Calu3 (cell line): ENCODE measurements at regions not wholly inside any gene's neighbourhood (a gene's known extent, or its start where the extent isn't known, plus 50 kb on each side); places are given as distances from the start of the nearest gene placed in this dataset.

Experiments
- BruUV-seq: library from RNA; stranded (reverse); fragments of 400-500 nt; replicated peaks from 2 replicates; lab custom pipeline; 2021; lab: Mats Ljungman, UMichigan
- CTCF ChIA-PET: fragments of 300-600 bp; sonication (Branson Sonifier 250); formaldehyde crosslinking; loops from one replicate; lab custom pipeline; 2022; ENCODE audit warnings: antibody characterized with exemption; lab: Charles Lee
- DNase-seq: peaks from one replicate; pipeline ENCODE4 v3.0.0; 2022
- H3K27ac Mint-ChIP-seq: one replicate; pipeline ENCODE4 v1.8.0; 2022; ENCODE audit warnings: mixed read lengths; ENCODE audit not compliant: unreplicated experiment
- H3K27me3 Mint-ChIP-seq: one replicate; pipeline ENCODE4 v1.8.0; 2022; ENCODE audit warnings: mixed read lengths; ENCODE audit not compliant: unreplicated experiment
- H3K36me3 Mint-ChIP-seq: one replicate; pipeline ENCODE4 v1.8.0; 2022; ENCODE audit warnings: mild to moderate bottlenecking, moderate library complexity, mixed read lengths; ENCODE audit not compliant: insufficient read depth, unreplicated experiment
- H3K4me1 Mint-ChIP-seq: one replicate; pipeline ENCODE4 v1.8.0; 2022; ENCODE audit warnings: mild to moderate bottlenecking, low read depth, mixed read lengths; ENCODE audit not compliant: unreplicated experiment
- H3K4me3 Mint-ChIP-seq: one replicate; pipeline ENCODE4 v1.8.0; 2022; ENCODE audit warnings: mild to moderate bottlenecking, low read depth, moderate library complexity, mixed read lengths; ENCODE audit not compliant: unreplicated experiment
- H3K9me3 Mint-ChIP-seq: one replicate; pipeline ENCODE4 v1.8.0; 2022; ENCODE audit warnings: low read depth, mixed read lengths; ENCODE audit not compliant: unreplicated experiment
- CTCF ChIP-seq: fragments of 200-600 bp; IDR thresholded peaks from one replicate; pipeline ENCODE4 v1.8.0; 2022; ENCODE audit warnings: antibody characterized with exemption; ENCODE audit not compliant: unreplicated experiment
- intact Hi-C: fragments of 100-400 bp; cut with micrococcal nuclease; formaldehyde crosslinking; loops from one replicate; pipeline ENCODE4 v1.10.0; 2022; ENCODE audit not compliant: unreplicated experiment

- no peaks in the 10 kb centered on the region for H3K36me3 Mint-ChIP-seq
Observed at GRCh38 chr10:36608866-36609265, 516.5 kb upstream of the ANKRD30A start.

GRCh38 chr10:36608251-36608650, 517.1 kb upstream of the ANKRD30A start:
- CTCF ChIA-PET = no interaction called here
- Mint-ChIP-seq H3K36me3 (no peaks in the 10 kb centered on the region), H3K27ac (no peak overlapping the region), H3K4me1 (no peaks in the 10 kb centered on the region), H3K9me3 (peaks cover 8% of the 10 kb centered on the region), H3K27me3 (no peaks in the 10 kb centered on the region), H3K4me3 (no peak overlapping the region)
- no peak for TF ChIP-seq CTCF
- no peak for DNase-seq
- intact Hi-C loops = no loop called here
- no TSS peak for BruUV-seq

More at GRCh38 chr10:36608866-36609265, 516.5 kb upstream of the ANKRD30A start:
- H3K27me3 Mint-ChIP-seq = no peaks in the 10 kb centered on the region
- H3K4me1 Mint-ChIP-seq = no peaks in the 10 kb centered on the region
- no peak overlapping the region for H3K27ac Mint-ChIP-seq
- DNase-seq = no peak
- intact Hi-C loops = no loop called here
- no TSS peak for BruUV-seq
- CTCF ChIA-PET = no interaction called here
- H3K9me3 Mint-ChIP-seq = peaks cover 11% of the 10 kb centered on the region
- no peak overlapping the region for H3K4me3 Mint-ChIP-seq
- no peak for TF ChIP-seq CTCF

- Mint-ChIP-seq H3K9me3 (peaks cover 5% of the 10 kb centered on the region), H3K4me3 (no peak overlapping the region), H3K27me3 (no peaks in the 10 kb centered on the region), H3K36me3 (no peaks in the 10 kb centered on the region), H3K4me1 (no peaks in the 10 kb centered on the region), H3K27ac (no peak overlapping the region)
- BruUV-seq = no TSS peak
- CTCF ChIA-PET = no interaction called here
- DNase-seq = no peak
- intact Hi-C loops = no loop called here
- no peak for TF ChIP-seq CTCF
Observed at GRCh38 chr10:36606234-36606839, 519.1 kb upstream of the ANKRD30A start.

- no TSS peak for BruUV-seq
- intact Hi-C loops = no loop called here
- no peak for TF ChIP-seq CTCF
- no peak overlapping the region for H3K27ac Mint-ChIP-seq
- no peak overlapping the region for H3K4me3 Mint-ChIP-seq
- H3K36me3 Mint-ChIP-seq = no peaks in the 10 kb centered on the region
- H3K9me3 Mint-ChIP-seq = peaks cover 5% of the 10 kb centered on the region
- H3K4me1 Mint-ChIP-seq = no peaks in the 10 kb centered on the region
- CTCF ChIA-PET = no interaction called here
- no peak for DNase-seq
- H3K27me3 Mint-ChIP-seq = no peaks in the 10 kb centered on the region
Observed at GRCh38 chr10:36604316-36604715, 521.1 kb upstream of the ANKRD30A start.
